GM13976 (cell line): ENCODE measurements at regions not wholly inside any gene's neighbourhood (a gene's known extent, or its start where the extent isn't known, plus 50 kb on each side); places are given as distances from the start of the nearest gene placed in this dataset.

Source experiments
- DNase-seq: peaks from one replicate; pipeline ENCODE4 v3.0.0; 2012; ENCODE audit warnings: low spot score
- in situ Hi-C: fragments of 300-500 bp; cut with MboI; formaldehyde crosslinking; loops from one replicate; pipeline ENCODE4 v1.12.0; 2022; ENCODE audit warnings: low sequenced_read_pairs, mixed read lengths, inconsistent platforms; ENCODE audit not compliant: unreplicated experiment
- TF ChIP-seq, protein P1 (sequence below): IDR thresholded peaks from 2 replicates; pipeline ENCODE4 v1.5.1; 2012; ENCODE audit warnings: borderline replicate concordance, mild to moderate bottlenecking; ENCODE audit not compliant: insufficient read depth; ENCODE audit errors: extremely low read depth, missing control alignments, control extremely low read depth

DNA sequence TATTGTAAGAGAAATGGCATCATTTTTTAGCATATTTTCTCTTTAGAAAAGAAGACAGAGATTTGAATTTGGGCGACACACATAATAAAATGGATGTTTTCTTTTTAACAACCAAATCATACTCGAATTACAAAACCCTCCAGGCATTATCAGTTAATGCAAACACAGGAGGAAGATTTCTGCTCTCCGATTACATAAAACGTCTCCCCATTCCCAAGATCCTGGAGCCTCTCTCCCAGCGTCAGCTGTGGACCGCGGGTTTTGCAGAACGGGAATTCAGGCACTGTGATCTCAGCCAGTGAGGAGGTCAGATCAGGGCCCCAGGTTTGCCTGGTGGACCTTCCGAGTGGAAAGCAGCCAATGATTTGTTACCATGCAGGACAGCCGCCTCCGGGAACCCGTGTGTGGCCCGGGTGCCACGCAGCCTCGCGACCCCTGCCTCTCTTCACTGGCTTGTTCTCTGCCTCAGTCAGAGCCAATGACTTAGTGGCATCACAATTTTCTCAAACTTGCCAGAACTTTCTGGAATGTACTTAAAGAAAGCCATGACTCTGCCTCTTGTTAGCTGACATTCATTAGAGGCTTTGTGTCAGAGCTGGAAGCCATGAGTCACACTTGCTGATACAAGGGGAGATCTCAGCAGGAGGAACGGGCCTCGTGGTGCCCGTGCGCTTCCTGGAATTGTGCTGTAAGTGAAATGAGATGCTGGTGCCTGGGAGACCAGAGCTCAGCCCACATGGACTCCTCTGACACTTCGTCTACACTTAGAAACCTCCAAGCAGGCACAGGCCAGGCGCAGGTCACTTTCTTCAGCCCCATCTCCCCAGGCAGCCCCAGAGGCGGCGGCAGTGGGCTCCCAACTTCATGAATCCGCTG lies 246.1 kb downstream of the KLF6 start:
- in situ Hi-C loops: no loop called here
- TF ChIP-seq, protein P1, sequence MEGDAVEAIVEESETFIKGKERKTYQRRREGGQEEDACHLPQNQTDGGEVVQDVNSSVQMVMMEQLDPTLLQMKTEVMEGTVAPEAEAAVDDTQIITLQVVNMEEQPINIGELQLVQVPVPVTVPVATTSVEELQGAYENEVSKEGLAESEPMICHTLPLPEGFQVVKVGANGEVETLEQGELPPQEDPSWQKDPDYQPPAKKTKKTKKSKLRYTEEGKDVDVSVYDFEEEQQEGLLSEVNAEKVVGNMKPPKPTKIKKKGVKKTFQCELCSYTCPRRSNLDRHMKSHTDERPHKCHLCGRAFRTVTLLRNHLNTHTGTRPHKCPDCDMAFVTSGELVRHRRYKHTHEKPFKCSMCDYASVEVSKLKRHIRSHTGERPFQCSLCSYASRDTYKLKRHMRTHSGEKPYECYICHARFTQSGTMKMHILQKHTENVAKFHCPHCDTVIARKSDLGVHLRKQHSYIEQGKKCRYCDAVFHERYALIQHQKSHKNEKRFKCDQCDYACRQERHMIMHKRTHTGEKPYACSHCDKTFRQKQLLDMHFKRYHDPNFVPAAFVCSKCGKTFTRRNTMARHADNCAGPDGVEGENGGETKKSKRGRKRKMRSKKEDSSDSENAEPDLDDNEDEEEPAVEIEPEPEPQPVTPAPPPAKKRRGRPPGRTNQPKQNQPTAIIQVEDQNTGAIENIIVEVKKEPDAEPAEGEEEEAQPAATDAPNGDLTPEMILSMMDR: no peak
- no peak for DNase-seq

DNA sequence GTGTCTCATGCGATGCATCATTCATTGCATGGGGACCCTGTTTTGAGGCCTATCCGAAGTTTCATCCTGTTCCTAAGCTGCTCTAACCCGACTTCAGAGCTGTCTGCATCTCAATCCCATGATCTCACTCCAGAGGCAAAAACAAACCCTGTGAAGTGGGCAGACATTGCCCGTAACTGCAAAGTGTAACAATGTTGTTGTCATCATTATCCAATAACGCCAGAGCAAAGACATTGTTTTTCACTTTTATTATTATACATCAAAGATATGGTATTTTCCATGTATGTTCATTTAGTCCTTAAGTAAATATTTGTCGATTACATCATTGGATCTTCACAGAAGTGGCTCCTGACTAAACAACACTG lies 246.7 kb downstream of the KLF6 start:
- DNase-seq: no peak
- in situ Hi-C loops: no loop called here
- TF ChIP-seq, protein P1: no peak

DNA sequence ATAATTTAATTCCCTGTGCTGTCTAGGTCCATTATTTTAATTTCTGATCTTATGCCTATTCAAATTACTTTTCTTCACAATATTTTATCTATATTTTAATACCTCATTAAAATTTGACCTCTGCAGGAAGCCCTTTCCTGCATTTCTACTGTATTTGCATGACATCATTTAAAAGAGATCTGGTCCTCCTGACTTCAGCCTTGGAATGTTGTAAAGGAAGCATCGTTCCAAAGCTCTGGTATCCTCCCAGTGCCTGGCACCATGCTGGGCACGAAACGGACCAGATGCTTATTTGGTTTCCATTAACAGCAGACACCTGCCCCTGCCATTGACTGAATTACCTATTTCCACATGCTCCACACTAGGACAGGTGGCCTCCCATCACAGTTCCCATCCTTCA lies 247.5 kb downstream of the KLF6 start:
- DNase-seq: no peak
- TF ChIP-seq, protein P1: no peak
- in situ Hi-C loops: no loop called here

DNA sequence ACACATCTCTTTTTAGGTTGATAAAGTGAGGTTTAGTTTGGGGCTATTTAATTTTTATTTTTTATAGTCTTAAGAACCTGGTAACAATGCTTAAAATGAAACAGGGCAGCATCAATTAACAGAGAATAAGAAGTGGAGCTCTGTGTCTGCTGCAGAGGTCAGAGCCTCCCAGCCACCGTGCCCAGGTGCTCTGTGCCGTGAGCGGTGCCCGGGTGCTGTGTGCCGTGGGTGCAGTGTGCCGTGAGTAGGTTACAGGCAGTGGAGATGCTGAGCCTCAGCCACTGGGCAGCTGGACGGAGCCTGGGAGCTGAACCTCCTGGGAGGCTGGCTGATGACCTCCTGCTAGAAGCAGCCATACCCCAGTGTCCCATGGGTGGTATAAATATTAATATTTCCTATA lies 250.0 kb downstream of the KLF6 start:
- TF ChIP-seq, protein P1: no peak
- no peak for DNase-seq
- in situ Hi-C loops: no loop called here

DNA sequence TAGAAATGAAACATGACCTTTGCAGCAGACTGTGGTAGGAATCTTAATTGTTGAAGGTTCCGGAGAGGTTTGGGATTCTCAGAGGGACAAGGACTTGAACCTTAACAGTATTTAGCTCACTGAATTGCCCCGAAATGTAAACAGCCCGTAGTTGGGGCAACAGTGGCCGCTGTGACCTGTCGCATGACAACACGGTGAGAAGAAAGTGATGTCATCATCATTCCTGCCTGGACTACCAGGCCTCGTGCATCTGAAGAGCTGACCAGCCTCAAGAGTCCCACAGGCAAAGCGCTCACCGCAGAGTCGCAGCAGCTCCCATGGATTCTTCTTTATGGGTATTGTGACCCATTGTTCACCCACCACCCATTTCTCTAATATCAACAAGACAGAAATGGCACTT lies 250.6 kb downstream of the KLF6 start:
- in situ Hi-C loops: no loop called here
- DNase-seq: no peak
- TF ChIP-seq, protein P1: no peak

DNA sequence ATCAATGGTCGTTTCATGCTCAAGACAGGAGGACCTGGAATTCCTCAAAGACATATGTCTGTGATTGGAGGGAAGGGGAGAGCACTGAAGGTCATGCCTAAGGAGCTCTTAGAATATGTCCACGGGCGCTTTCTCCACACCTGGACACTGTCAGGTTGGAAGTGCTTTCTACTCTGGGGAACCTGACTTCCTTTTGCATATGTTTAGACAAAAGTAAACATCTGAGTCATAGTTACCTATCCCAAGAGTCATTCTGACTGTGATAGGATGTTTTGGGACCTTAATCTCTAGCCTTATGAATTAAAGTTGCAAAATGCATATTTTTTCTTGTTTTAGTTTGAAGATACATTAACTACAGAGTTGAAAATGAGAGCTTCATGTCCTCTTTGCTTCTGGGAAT lies 251.7 kb downstream of the KLF6 start:
- TF ChIP-seq, protein P1: no peak
- in situ Hi-C loops: no loop called here
- no peak for DNase-seq

DNA sequence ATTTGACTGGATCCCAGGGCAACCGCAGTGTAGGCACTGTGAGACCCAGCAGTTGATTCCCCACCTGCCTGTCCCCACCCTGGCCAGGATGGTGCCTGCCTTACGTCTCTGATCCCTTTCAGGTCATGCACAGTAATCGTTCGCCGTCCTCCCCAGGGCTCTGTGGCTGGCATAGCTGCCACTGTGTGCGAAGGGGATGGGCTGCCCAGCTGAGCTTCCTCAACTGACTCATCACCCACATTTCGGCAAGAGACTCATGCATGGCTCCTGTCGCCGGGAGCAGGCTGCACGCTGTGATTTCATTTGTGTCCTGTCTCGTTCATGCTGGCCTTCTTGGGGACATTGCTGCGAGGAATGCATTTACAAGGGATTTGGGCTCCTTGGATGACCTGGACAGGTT lies 252.4 kb downstream of the KLF6 start:
- TF ChIP-seq, protein P1: no peak
- no peak for DNase-seq
- in situ Hi-C loops: no loop called here
